IMR-90 (cell line): ENCODE measurements at regions not wholly inside any gene's neighbourhood (a gene's known extent, or its start where the extent isn't known, plus 50 kb on each side); places are given as distances from the start of the nearest gene placed in this dataset.

ENCODE experiments used
- ATAC-seq: fragments of 200-7000 bp; cut with Tn5 transposase; 2 replicates; pipeline ENCODE4 v1.9.1; 2020; ENCODE audit warnings: low read depth, mild to moderate bottlenecking, moderate library complexity
- BruUV-seq: library from RNA; stranded (reverse); fragments of 400-500 nt; replicated peaks from 2 replicates; lab custom pipeline; 2021; lab: Mats Ljungman, UMichigan
- CTCF ChIA-PET: fragments of 300-600 bp; formaldehyde crosslinking; extraction: SDS; loops from one replicate; lab custom pipeline; 2021; ENCODE audit warnings: antibody characterized with exemption; lab: Yijun Ruan, JAX
- POLR2A ChIA-PET: fragments of 300-600 bp; sonication (Branson Sonifier 250); formaldehyde crosslinking; loops from one replicate; lab custom pipeline; 2022; ENCODE audit warnings: antibody characterized with exemption; ENCODE audit not compliant: unreplicated experiment; lab: Charles Lee
- DNase-seq: peaks from one replicate; pipeline ENCODE4 v3.0.0; 2013
- H2AFZ ChIP-seq: replicated peaks from 2 replicates; pipeline ENCODE3; 2013; ENCODE audit warnings: low read length, mild to moderate bottlenecking; ENCODE audit not compliant: poor library complexity
- H2AK5ac ChIP-seq: 2 replicates; pipeline ENCODE4 v1.6.1; 2013; ENCODE audit warnings: low read depth, low read length, inconsistent platforms
- H2AK9ac ChIP-seq: replicated peaks from 2 replicates; pipeline ENCODE3; 2013; ENCODE audit warnings: mild to moderate bottlenecking, low read depth, low read length, moderate library complexity; ENCODE audit not compliant: poor library complexity
- H2BK120ac ChIP-seq: 2 replicates; pipeline ENCODE4 v1.6.1; 2013; ENCODE audit warnings: low read depth, low read length, inconsistent platforms
- H2BK15ac ChIP-seq: 3 replicates; pipeline ENCODE4 v1.6.1; 2013; ENCODE audit warnings: low read depth, low read length, inconsistent platforms
- H2BK20ac ChIP-seq: 2 replicates; pipeline ENCODE4 v1.6.1; 2013; ENCODE audit warnings: low read depth, mild to moderate bottlenecking, inconsistent platforms, low read length, moderate library complexity
- H2BK5ac ChIP-seq: 2 replicates; pipeline ENCODE4 v1.6.1; 2013; ENCODE audit warnings: mild to moderate bottlenecking, low read depth, low read length, inconsistent platforms; ENCODE audit not compliant: poor library complexity, severe bottlenecking
- H3K14ac ChIP-seq: replicated peaks from 2 replicates; pipeline ENCODE4 v1.6.1; 2013; ENCODE audit warnings: low read depth, low read length, inconsistent platforms
- H3K18ac ChIP-seq: 2 replicates; pipeline ENCODE4 v1.6.1; 2013; ENCODE audit warnings: low read depth, low read length, control low read depth
- H3K23ac ChIP-seq: 2 replicates; pipeline ENCODE4 v1.6.1; 2013; ENCODE audit warnings: low read depth, low read length, inconsistent platforms
- H3K27ac ChIP-seq: 2 replicates; pipeline ENCODE4 v1.5.1; 2013; ENCODE audit warnings: mild to moderate bottlenecking, control low read depth, low read length; ENCODE audit not compliant: insufficient read depth
- H3K27me3 ChIP-seq: 2 replicates; pipeline ENCODE4 v1.6.1; 2013; ENCODE audit warnings: low read length; ENCODE audit not compliant: control insufficient read depth, insufficient read depth
- H3K36me3 ChIP-seq: 2 replicates; pipeline ENCODE4 v1.6.1; 2013; ENCODE audit warnings: low read length, mixed read lengths; ENCODE audit not compliant: control insufficient read depth, insufficient read depth
- H3K4ac ChIP-seq: 2 replicates; pipeline ENCODE4 v1.6.1; 2013; ENCODE audit warnings: low read depth, low read length, inconsistent platforms
- H3K4me1 ChIP-seq: 2 replicates; pipeline ENCODE4 v1.6.1; 2013; ENCODE audit warnings: low read length, mixed read lengths; ENCODE audit not compliant: control insufficient read depth, insufficient read depth
- H3K4me2 ChIP-seq: 2 replicates; pipeline ENCODE4 v1.6.1; 2013; ENCODE audit warnings: low read depth, mild to moderate bottlenecking, control low read depth, low read length, moderate library complexity
- H3K4me3 ChIP-seq: 2 replicates; pipeline ENCODE4 v1.5.1; 2013; ENCODE audit warnings: low read depth, mild to moderate bottlenecking, control low read depth, low read length, moderate library complexity; ENCODE audit not compliant: insufficient read depth
- H3K56ac ChIP-seq: 2 replicates; pipeline ENCODE4 v1.6.1; 2013; ENCODE audit warnings: low read length, inconsistent platforms; ENCODE audit not compliant: insufficient read depth; ENCODE audit errors: extremely low read depth
- H3K79me1 ChIP-seq, 2 experiments: 2 replicates each; pipeline ENCODE4 v1.6.1; 2013; ENCODE audit warnings: low read length in 2 of 2, inconsistent platforms in 1 of 2, low read depth in 1 of 2
- H3K9ac ChIP-seq: 2 replicates; pipeline ENCODE4 v1.6.1; 2013; ENCODE audit warnings: low read depth, low read length, control low read depth
- H3K9me1 ChIP-seq: 2 replicates; pipeline ENCODE4 v1.6.1; 2013; ENCODE audit warnings: low read length, inconsistent platforms; ENCODE audit not compliant: insufficient read depth
- H3K9me3 ChIP-seq: 2 replicates; pipeline ENCODE4 v1.6.1; 2013; ENCODE audit warnings: low read length; ENCODE audit not compliant: control insufficient read depth, insufficient read depth
- H4K20me1 ChIP-seq: 2 replicates; pipeline ENCODE4 v1.6.1; 2013; ENCODE audit warnings: low read length, inconsistent platforms; ENCODE audit not compliant: insufficient read depth
- H4K5ac ChIP-seq: 2 replicates; pipeline ENCODE4 v1.6.1; 2013; ENCODE audit warnings: mild to moderate bottlenecking, low read depth, low read length, control low read depth
- H4K8ac ChIP-seq, 2 experiments: 2 replicates each; pipeline ENCODE4 v1.6.1; 2013; ENCODE audit warnings: low read depth in 2 of 2, low read length in 2 of 2, control low read depth in 1 of 2, inconsistent platforms in 1 of 2
- H4K91ac ChIP-seq: 2 replicates; pipeline ENCODE4 v1.6.1; 2013; ENCODE audit warnings: low read depth, low read length, inconsistent platforms; ENCODE audit not compliant: insufficient read depth
- BHLHE40 ChIP-seq: fragments of 150-350 bp; IDR thresholded peaks from 2 replicates; pipeline ENCODE4 v1.6.1; 2016; ENCODE audit warnings: mild to moderate bottlenecking, low read depth, low read length
- CEBPB ChIP-seq: IDR thresholded peaks from 2 replicates; pipeline ENCODE4 v1.6.1; 2012; ENCODE audit warnings: low read depth, low read length, improper control_type of control experiment
- CHD1 ChIP-seq: IDR thresholded peaks from 2 replicates; pipeline ENCODE4 v1.6.1; 2012; ENCODE audit warnings: low read depth, low read length, improper control_type of control experiment
- CTCF ChIP-seq: conservative IDR thresholded peaks from 2 replicates; pipeline ENCODE4 v1.5.1; 2012; ENCODE audit warnings: mild to moderate bottlenecking, low read depth, low read length, improper control_type of control experiment
- ELK1 ChIP-seq: fragments of 150-350 bp; IDR thresholded peaks from 2 replicates; pipeline ENCODE4 v1.6.1; 2016; ENCODE audit warnings: low read depth, mild to moderate bottlenecking, low read length, moderate library complexity, borderline replicate concordance
- FOS ChIP-seq: fragments of 150-350 bp; IDR thresholded peaks from 2 replicates; pipeline ENCODE4 v1.6.1; 2016; ENCODE audit warnings: low read depth, low read length
- MAFK ChIP-seq: IDR thresholded peaks from 2 replicates; pipeline ENCODE4 v1.6.1; 2012; ENCODE audit warnings: low read depth, low read length, improper control_type of control experiment
- MAZ ChIP-seq: IDR thresholded peaks from 2 replicates; pipeline ENCODE4 v1.6.1; 2012; ENCODE audit warnings: low read depth, mild to moderate bottlenecking, low read length, improper control_type of control experiment, moderate library complexity, borderline replicate concordance
- MXI1 ChIP-seq: IDR thresholded peaks from 2 replicates; pipeline ENCODE4 v1.6.1; 2012; ENCODE audit warnings: low read depth, mild to moderate bottlenecking, low read length, moderate library complexity, borderline replicate concordance
- NFE2L2 ChIP-seq: fragments of 150-350 bp; IDR thresholded peaks from 2 replicates; pipeline ENCODE4 v1.6.1; 2016; ENCODE audit warnings: low read depth, mild to moderate bottlenecking, low read length
- POLR2A ChIP-seq: IDR thresholded peaks from 2 replicates; pipeline ENCODE4 v1.6.1; 2012; ENCODE audit warnings: mild to moderate bottlenecking, low read depth, low read length
- RAD21 ChIP-seq: IDR thresholded peaks from 2 replicates; pipeline ENCODE4 v1.6.1; 2012; ENCODE audit warnings: low read length, improper control_type of control experiment
- RCOR1 ChIP-seq: IDR thresholded peaks from 2 replicates; pipeline ENCODE4 v1.6.1; 2012; ENCODE audit warnings: mild to moderate bottlenecking, low read length, improper control_type of control experiment; ENCODE audit not compliant: insufficient replicate concordance
- RFX5 ChIP-seq: IDR thresholded peaks from 2 replicates; pipeline ENCODE4 v1.8.0; 2012; ENCODE audit warnings: low read depth, mild to moderate bottlenecking, low read length, moderate library complexity
- SMC3 ChIP-seq: fragments of 150-350 bp; IDR thresholded peaks from 2 replicates; pipeline ENCODE4 v1.6.1; 2016; ENCODE audit warnings: low read depth, mild to moderate bottlenecking, antibody characterized with exemption, low read length, moderate library complexity
- USF2 ChIP-seq: fragments of 150-350 bp; IDR thresholded peaks from 2 replicates; pipeline ENCODE4 v1.6.1; 2017; ENCODE audit warnings: mild to moderate bottlenecking, antibody characterized with exemption, low read length, low read depth
- WGBS, 2 experiments: methylation state at CpG; one replicate each; pipeline versions ENCODE4 v1.1.5 to v1.1.7; 2013; ENCODE audit warnings: missing lambda C conversion rate in 2 of 2; ENCODE audit not compliant: insufficient read length in 1 of 2; ENCODE audit errors: extremely low coverage in 2 of 2; 5-methylcytosine and 5-hydroxymethylcytosine counted together
- dilution Hi-C: fragments of 300-500 bp; cut with HindIII; formaldehyde crosslinking; loops from one replicate; pipeline ENCODE4 v1.14.3; 2018; ENCODE audit warnings: low sequenced_read_pairs; ENCODE audit not compliant: unreplicated experiment
- in situ Hi-C: fragments of 300-500 bp; cut with MboI; formaldehyde crosslinking; loops from 3 replicates; pipeline ENCODE4 v1.14.3; 2019; ENCODE audit warnings: low sequenced_read_pairs, inconsistent platforms, mixed read lengths
- intact Hi-C: fragments of 100-400 bp; cut with micrococcal nuclease; formaldehyde crosslinking; loops from 2 replicates; pipeline ENCODE4 v1.10.0; 2022

- ATAC-seq: no peak
- Histone ChIP-seq H3K4me3 (no peak overlapping the region), H3K27me3 (no peaks in the 10 kb centered on the region), H2AK5ac (no peak overlapping the region), H2AK9ac (no peak overlapping the region), H4K8ac (no peak overlapping the region), H2BK15ac (no peak overlapping the region), H4K20me1 (no peaks in the 10 kb centered on the region), H3K79me1 (no peaks in the 10 kb centered on the region), H2BK120ac (no peak overlapping the region), H4K5ac (no peak overlapping the region), H3K14ac (no peak overlapping the region), H3K4ac (no peak overlapping the region), H3K4me2 (no peak overlapping the region), H3K56ac (no peak overlapping the region), H3K9me3 (no peaks in the 10 kb centered on the region), H3K9ac (no peak overlapping the region), H3K36me3 (no peaks in the 10 kb centered on the region), H3K27ac (no peak overlapping the region), H3K23ac (no peak overlapping the region), H3K9me1 (no peaks in the 10 kb centered on the region), H3K4me1 (peaks cover 5% of the 10 kb centered on the region), H4K91ac (no peak overlapping the region), H3K18ac (no peak overlapping the region), H2AFZ (no peak overlapping the region), H2BK20ac (no peak overlapping the region), H2BK5ac (no peak overlapping the region)
- in situ Hi-C loops (no loop called here), dilution Hi-C loops (no loop called here), intact Hi-C loops (no loop called here)
- CTCF ChIA-PET: interaction anchor here (1.1 kb wide), 1 partner anchor 10 kb away, joined by 3 read pairs; no protein-coding TSS in a partner anchor
- POLR2A ChIA-PET: no interaction called here
- no TSS peak for BruUV-seq
- no peak for DNase-seq
- TF ChIP-seq CTCF (no peak), MAFK (no peak), MAZ (no peak), ELK1 (no peak), USF2 (no peak), RAD21 (no peak), MXI1 (no peak), BHLHE40 (no peak), SMC3 (no peak), RFX5 (no peak), POLR2A (no peak), FOS (no peak), RCOR1 (no peak), CEBPB (no peak), NFE2L2 (no peak), CHD1 (no peak)
- no CpG with 5 or more reads among the region's 16 CpGs for WGBS, 2 experiments
These were observed 327.5 kb upstream of the JARID2 start for GRCh38 chr6:14918200-14918907.
